ENCODE measurements at regions not wholly inside any gene's neighbourhood (a gene's known extent, or its start where the extent isn't known, plus 50 kb on each side); places are given as distances from the start of the nearest gene placed in this dataset.
"Not testable (repeated sequence)": the region's sequence is repeated elsewhere in the genome, so short reads cannot be mapped to it uniquely, and the experiment has no call there.

DNA sequence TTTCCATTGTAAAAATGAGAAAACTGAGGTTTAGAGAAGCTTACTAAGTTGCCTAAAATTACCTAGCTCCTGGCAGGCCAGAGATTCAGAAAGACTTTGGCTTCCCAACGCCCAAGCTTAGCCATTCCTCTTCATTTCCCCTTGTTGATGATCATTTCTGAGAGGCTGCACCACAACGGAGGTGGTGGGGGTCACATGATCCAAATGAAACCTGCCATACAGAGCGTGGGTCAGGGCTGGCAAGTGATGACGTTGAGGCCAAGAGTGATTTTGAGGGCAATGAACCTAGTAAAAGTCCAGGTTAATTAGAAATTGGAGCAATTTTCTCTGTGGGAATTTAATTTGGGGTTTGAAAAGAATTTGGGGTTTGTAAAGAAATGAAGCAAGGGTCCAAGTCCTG lies 109.9 kb downstream of the TMEM182 start:
- DNase-seq: no peak

DNA sequence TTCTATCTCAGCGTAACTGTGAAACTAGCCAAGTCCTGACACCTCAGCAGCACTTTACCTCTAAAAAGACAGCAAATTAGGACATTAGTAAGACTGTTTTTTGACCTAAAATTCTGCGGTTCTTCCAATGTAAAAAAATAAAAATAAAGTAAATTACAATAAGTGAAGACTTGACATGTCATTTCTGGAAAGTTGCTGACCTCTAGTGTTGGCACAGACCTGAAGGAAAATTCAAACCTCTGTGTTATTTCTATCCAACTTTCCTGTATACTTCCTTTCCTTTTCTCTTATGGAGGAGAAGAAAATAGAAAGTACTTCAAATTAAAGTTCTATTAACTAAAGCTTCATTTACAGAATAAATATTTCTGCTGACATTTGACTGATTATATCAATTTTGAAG lies 110.6 kb downstream of the TMEM182 start:
- DNase-seq: no peak

DNA sequence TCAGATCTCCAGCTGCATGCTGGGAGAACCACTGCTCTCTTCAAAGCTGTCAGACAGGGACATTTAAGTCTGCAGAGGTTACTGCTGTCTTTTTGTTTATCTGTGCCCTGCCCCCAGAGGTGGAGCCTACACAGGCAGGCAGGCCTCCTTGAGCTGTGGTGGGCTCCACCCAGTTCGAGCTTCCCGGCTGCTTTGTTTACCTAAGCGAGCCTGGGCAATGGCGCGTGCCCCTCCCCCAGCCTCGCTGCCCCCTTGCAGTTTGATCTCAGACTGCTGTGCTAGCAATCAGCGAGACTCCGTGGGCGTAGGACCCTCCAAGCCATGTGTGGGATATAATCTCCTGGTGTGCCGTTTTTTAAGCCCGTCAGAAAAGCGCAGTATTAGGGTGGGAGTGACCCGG lies 117.7 kb downstream of the TMEM182 start:
- not testable (repeated sequence) for DNase-seq

DNA sequence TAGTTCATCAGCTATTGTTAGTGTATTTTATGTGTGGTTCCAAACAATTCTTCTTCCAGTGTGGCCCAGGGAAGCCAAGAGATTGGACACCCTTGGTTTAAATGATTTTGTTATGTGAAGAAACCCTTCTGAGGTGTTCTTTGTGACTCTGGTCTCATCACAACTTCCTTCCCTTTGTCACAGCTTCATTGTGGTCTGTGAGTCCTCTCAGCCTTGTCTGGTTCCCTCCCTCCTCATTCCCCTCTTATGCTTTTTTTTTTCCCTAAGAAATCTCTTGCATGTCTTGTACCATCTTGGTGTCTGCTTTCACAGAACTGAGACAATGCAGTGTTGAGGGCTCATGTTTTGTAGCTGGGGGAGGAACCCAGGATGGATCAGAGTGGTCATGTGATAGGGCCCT lies 118.9 kb downstream of the TMEM182 start:
- no peak for DNase-seq

DNA sequence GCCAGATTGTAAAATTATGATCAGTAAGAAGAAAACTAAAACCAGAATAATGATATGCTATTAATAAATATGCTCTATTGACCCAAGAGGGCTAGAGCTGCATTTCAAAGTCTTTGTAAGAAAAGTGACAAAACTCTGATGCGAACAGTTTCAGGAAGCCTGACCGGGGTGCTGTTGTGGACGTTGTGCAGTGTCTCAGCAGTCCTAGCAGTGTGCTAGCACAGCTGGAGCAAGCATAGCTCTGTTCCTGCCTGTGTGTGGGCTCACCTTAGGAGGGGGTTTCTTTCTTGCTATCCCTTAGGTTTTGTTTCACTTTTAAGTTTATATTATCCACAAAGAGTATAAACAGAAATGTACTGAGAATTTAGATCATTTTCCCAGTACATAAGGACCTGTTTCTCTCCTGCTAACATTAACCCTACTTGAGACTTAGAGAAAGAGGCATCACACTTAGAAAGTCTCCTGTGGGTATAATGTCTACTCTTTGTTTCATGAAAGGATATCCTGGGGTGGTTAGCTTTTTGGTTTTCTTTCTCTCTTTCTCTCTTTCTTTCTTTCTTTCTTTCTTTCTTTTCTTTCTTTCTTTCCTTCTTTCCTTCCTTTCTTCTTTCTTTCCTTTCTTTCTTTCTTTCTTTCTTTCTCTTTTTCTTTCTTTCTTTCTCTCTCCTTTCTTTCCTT lies 124.5 kb downstream of the TMEM182 start:
- no peak for DNase-seq

DNA sequence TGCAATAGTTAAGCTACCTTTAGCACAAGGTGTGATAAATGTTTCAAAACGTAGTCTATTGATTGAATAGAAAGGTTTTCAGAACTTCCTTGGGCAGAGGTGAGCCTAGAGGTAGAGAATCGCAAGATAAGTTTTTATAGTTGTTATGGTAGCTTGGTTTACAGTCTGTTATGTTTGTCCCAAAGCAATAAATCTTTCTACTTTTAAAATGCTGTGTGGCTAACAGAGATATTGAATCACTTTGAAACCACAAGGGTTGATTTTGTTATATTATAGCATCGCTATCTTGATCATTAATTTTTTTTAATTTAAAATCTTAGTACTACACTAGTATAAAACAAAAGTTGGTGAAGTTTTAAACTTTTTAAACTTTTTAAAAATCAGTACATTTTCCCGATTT lies 126.7 kb downstream of the TMEM182 start:
- no peak for DNase-seq

DNA sequence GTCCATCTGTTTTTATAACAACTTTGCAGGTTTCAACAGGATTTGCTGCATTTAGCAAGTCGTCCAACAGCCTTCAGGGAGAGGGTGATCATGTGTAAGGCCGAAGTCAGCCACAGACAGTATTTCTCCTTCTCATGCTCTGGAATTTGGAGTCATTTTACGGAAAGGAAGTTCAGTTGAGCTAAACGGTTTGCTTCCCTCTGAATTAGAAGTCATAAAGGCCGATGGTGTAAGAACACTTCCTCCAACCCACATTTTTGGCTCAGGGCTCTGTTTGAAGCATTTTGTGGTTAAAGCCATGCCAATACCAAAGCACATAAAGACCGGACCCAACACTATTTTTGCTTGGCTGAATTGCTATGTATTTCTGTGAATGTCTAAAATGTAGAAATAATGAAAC lies 129.5 kb downstream of the TMEM182 start:
- DNase-seq: no peak

DNA sequence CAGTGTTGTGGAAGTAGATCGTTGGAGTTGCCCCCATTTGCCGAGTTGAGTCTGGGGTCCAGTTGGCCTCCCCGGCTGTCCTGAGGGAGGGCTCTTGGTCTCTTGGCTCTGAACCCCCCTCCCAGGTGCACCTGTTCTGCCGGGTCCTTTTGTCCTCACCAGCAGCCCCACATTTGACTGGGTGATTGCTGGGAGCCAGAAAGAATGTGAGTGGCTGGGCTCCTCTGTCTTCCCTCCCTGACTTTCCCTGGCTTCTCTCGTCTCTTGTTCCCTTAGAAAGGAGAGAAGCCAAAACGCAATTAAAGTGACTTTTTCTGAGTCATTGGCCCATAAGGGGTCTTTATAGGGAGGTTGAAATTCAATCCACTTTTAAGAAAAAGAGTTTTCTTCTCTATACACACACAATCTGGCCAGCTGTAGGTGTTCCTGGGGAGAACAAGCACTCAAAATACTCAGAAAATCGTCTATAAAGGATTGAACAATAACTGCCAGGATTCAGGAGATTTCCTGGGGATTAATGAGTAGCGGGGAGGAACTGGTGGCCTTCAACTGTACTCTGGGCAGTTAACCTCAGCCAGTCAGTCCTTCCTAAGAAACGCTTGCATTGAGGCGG lies 131.0 kb downstream of the TMEM182 start:
- no peak for DNase-seq

DNA sequence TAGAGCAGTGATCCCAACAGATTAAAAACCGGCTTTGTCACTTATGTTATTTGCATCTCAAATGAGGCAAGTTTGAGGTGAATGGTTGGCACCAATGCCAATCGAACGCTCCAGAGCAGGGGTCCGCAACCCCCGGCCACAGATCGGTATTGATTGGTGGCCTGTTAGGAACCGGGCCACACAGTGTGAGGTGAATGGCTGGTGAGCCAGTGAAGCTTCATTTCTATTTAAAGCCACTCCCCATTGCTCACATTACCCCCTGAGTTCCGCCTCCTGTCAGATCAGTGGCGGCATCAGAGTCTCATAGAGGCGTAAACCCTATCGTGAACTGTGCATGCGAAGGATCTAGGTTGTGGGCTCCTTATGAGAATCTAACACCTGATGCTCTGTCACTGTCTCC lies 132.0 kb downstream of the TMEM182 start:
- DNase-seq: no peak

DNA sequence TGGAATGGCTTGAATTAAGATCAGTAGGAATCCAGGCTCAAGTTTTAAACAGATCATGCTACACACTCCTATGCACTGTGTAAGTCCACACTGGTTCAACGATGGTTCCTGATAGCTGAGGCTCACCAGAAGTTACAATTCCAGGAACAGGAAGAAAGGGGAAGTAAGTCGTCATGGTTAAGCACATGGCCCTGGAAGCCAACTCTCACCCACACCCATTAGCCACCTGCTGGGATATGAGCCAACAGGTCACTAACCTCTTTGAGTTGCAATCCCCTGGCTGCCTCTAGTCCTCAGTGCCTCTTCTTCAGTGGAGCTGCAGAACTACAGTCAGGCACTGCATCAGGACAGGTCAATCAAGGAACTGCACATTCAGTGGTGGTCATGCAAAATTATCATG lies 133.5 kb downstream of the TMEM182 start:
- DNase-seq: no peak

DNA sequence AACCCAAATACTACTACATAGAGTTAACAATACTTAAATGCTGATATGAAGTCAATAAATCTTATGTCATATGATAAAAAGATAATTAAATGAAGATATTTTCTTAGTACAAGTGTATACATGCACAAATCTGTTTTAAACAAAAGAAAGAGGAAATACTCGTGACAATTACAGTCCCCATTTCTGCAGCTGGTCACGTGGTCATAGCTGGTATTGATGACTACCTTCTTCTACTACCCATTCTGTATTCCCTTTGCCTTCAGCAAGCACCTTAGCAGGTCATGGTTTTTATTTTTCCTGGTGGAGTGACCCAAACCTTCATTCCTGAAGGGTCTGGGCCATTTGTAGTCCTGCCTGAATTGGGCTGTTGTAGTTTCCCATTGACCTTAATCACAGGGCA lies 147.4 kb downstream of the TMEM182 start:
- DNase-seq: not testable (repeated sequence)

DNA sequence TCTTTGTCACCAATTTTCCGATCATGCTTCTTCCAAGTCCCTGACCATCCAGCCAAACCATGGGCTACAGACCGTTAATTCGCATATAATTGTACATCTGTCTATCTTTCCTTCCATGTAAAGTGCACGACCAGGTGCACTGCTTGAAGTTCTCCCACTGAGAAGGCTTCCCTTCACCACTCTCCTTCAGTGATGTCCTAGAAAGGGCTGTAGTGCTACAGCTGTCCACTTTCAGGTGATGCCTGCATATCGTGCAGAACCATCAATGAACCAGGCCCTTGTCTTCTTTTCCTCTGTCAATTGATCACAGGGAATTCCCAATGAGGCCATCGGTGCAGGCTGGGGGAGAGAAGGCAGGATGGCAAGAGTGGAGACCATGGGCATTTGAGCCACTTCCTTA lies 148.9 kb downstream of the TMEM182 start:
- no peak for DNase-seq

DNA sequence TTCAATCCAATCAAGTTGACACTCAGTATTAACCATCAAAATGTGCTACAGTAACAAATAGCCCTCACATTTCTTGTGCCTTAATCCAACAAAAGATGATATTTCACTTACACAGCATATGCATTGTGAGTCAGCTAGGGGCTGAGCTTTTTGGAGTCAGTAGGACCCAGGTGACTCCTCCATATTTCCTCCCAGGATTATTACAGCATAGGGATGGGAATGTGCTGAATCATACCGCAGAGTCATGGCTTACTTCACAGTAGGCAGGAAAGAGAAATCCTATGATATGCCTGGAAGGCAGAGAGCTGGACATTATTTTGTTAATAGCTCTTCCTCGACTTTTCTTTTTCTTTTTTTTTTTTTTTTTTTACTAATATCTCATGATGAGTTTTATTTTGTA lies 153.3 kb downstream of the TMEM182 start:
- DNase-seq: peak; percentile 16

DNA sequence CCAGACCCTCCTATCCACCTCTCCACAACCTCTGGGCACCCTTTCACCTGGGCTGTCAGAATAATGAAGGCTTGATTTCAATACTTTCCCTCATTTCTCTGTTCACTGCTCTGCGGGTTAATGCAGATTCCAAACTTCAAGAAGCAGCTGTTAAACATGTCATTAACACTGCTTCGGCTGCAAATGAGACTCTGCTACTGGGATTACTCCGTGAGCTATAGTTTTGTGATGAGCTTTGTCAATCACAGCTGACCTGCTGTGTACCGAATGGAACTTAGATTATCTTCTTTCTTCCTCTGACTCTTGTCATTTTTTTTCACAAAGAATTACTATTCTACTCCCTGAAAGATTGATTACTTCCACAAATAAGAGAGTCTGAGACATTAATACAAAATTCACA lies 160.5 kb downstream of the TMEM182 start:
- no peak for DNase-seq

DNA sequence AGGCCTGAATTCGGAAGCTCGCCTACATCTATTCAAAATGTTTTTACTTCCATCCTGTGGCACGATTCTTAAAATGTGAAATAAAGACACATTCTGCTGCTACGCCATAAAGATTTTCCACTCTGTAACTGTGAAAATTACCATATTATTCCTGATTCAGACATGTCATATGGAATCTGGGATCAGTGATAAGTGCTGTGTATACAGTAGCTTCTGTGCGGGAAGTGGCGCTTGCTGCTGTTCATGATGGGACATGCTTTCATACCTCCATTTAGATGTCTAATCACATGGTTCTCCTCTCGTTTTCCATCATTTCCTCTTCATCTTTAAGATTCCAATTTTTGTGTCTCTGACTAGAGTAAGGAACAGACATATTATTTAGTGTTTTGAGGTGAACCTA lies 163.2 kb downstream of the TMEM182 start:
- DNase-seq: no peak

DNA sequence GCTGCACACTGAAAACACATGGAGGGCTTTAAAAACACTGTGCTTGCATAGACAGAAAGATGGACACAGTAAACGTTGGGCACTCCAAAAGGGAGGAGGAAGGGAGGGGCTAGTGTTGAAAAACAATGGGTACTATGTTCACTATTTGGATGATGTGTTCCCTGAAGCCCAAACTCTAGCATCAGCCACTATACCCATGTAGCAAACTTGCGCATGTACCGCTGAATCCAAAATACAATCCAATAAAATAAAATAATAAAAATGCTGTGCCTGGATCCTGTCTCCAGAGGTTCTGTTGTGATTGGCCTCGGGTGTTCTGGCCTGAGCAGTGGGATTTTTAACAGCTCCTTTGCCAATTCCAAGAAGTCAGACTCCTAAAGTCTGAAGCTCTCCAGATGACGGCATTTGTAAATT lies 166.0 kb downstream of the TMEM182 start:
- no peak for DNase-seq

DNA sequence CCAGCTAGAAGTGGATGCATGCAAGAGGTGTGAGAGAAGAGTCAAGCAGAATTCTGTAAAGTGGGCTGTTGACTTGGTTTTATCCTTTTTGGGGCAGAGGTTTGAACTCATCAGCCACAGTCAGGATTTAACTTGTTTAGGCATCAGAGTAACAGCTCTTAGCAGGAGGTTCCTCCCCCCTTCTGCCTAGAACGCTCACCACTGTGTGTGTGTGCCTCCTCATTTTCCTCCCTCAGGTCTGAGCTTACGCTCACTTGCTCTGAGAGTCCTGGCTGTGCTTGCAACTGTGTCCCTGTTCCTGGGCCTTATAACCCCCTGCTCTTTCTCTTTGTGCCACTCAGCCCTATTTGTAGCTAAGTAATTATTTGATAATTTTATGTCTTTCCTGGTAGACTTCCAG lies 167.9 kb downstream of the TMEM182 start:
- DNase-seq: no peak

DNA sequence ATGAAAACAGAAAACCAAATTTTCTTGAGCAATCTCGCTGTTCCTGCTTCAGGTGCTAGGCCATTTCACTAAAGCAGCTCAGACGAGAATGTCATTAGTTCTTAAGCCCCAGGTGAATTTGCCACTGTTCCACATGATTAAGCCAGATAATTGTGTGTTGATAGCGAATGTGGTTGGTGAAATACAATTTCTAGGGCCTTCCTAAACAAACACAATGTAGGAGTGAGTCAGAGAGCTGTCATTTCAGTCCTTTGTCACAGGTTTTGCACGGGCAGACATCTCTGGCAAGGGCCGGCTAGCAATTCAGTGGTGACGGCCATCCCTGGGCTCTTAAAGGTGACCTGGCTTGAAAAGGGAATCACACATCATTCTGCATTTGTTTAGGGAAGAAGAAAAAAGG lies 170.7 kb downstream of the TMEM182 start:
- DNase-seq: no peak

DNA sequence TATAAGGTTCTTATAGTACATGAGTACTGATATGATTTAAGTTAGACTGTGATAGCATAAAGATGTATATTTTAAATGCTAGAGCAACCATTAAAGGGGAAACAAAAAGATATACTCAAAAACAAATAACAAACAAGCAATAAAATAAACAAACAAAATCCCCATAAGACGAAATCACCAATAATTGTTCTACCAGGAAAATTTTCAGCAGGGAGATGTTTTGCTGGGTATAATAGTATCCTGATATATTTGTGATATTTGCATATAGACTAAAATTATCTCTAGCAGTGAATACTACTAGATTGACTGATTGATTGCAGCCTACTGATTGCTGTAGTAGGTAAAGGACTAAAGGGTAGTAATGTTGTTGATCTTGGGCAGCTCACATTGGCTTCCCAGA lies 177.4 kb downstream of the TMEM182 start:
- DNase-seq: no peak

DNA sequence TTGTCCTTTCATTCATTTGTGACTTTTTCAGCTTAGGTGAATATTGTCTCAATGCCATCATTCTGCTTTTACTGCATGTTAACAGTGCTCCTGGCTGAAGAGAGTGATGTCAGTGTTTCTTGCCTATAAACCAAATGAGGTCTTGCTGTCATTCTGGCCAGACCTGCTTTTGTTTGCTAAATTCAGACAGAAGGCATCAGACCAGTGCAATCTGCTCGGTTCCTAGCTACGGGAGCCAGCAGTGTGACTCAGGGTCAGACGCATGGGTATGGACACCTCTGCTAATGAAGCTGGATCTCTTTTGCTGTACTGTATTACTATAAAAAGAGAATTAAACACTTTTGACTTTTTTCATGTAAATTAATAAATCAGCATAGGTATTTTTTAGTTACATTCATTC lies 178.9 kb downstream of the TMEM182 start:
- DNase-seq: no peak

DNA sequence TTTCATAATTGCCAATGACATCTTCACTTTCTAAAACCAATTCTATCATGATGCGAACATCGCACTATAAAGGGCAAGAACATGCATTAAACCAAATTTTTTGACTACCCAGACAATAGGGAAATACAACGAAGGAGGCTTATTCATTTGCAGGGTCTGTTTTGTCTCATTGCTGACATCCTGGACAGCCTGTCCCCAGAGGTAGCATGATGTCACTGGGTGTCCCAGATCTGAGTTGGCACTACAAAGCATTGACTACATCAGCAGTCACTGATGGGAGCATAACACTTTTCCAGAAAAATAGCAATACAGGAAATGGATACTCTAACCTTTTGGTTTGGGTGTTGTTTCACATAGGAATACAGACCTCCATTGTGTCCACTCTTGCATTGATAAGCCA lies 180.3 kb downstream of the TMEM182 start:
- DNase-seq: no peak

DNA sequence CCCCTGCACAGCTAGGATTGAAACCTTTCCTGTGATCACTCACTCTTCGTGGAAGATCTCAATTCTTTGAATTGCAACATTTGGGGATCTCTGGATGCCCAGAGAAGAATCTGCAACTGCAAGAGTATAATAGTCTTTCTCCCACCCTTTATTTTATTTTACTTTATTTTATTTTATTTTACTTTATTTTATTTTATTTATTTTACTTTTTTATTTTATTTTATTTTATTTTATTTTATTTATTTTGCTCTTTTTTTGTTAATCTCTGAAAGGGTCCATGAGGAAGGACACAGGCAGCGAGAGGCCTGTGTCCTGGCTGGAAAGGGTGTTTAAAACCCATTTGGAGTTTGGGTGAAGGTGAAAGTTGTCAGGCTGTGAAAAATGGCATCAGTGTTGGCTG lies 181.4 kb downstream of the TMEM182 start:
- DNase-seq: no peak

DNA sequence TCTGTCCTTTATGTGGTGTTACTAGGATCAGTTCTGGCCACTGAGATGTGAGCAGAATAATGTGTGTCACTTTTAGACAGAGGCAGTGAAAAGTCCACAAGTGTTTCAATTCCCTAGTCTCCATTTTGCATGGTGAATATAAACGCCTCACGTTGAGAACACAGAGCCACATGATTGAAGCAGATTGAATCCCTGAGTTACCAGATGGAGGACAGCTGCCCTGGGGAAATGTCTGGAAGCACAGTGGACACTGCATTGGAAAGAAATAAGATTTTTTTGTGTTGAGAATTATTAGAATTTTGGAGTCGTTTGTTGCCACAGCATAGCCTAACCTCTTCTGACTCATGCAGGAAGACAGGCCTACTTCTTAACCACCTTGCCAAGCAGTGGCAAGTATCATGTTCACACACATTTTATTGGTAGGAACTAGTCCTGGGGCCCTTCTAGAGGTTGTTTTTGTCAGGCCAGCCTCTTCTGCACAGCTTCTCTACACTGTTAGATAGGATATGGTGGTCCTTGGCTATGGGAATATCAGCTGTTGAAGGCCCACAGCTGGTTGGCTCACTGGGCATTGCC lies 188.6 kb downstream of the TMEM182 start:
- no peak for DNase-seq

DNA sequence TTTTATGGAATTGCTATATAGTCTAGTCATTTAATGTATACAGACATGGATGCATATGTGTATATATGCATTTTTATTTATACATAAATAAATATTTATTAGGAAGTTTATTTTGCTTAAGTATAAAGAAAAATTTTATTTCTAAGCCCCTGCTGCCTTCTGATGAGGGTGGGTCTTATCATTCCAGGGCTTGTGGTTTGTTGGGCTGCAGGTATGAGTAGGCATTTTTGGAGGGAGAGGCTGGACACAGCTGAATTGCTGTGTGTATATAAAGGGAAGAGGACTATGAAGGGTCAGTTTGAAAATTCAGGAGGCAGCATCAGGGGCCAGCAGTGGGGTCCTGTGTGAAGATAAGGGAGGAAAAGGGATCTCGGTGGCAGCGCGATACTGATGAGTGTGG lies 189.4 kb downstream of the TMEM182 start:
- DNase-seq: no peak

DNA sequence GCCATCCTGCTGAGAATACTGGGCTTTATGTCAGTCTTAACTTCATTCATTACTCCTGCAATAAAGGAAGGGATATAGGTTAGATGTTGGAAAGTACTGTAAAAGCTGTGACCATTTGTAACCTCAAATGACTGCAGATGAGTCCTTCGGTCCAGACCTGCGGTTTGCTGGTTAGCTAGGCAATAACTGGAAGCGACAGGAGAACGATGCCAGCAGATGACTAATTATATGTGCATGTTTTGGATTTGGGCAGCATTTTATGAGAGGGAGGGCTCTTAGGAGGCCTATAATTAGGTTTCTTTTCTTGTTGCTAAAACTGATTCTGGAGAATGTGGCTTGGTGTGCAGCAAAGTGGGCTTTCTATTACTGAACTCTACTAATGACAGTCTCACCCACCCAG lies 205.6 kb downstream of the TMEM182 start:
- no peak for DNase-seq

Data from kidney glomerular epithelial cell (primary cell).